ENCODE measurements at regions not wholly inside any gene's neighbourhood (a gene's known extent, or its start where the extent isn't known, plus 50 kb on each side); places are given as distances from the start of the nearest gene placed in this dataset.

DNA sequence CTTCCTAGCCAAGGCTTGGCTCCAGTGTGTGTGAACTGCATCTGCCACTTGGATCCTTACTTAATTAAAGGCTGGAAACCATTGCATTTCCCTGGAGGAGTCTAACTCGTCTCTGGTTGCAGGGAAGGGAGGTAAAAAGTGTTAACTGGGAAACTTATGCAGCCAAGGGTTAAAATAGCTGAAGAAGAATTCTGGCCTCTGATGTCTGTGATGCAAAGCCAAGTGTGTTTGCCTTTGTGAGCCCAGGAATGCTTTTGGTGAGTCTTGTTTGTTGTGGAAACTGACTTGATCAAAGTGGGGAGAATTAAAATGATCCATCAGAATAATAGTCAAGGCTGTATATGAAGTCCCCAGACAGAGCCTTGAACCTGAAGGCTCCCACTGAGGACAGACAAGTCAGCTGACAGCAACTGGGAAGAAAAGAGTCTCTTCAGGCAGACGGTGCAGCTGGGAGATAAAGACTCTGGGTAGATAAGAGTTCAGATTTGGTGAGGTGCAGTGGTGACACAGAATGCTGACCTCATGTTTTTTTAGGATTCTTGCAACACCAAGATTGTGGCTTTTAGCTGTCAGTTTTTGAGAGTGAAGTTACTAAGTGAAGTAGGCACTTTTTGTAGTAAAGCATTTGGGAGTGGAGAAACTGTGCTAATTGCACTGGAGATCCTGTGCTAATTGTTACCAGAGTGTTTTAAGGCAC lies 59.5 kb upstream of the WLS start:
- TF ChIP-seq EGR1 (IDR thresholded peaks at IDR 0.05) (no peak), YY1 (IDR thresholded peaks at IDR 0.05; ENCODE audit: low read depth) (no peak), FOXM1 (IDR thresholded peaks at IDR 0.05; ENCODE audit: borderline replicate concordance, low read depth) (no peak), CREB1 (IDR thresholded peaks at IDR 0.05; ENCODE audit: low read depth) (no peak), CEBPB (IDR thresholded peaks at IDR 0.05) (no peak), EP300 (IDR thresholded peaks at IDR 0.05; ENCODE audit: borderline replicate concordance) (no peak), NFIC (IDR thresholded peaks at IDR 0.05) (no peak), ZBTB7A (IDR thresholded peaks at IDR 0.05; ENCODE audit: low read depth) (no peak), RAD21 (IDR thresholded peaks at IDR 0.05; ENCODE audit: low read depth) (no peak), TAF1 (IDR thresholded peaks at IDR 0.05; ENCODE audit: low read depth) (no peak), TEAD4 (IDR thresholded peaks at IDR 0.05) (no peak)
- TF ChIP-seq, protein P1, sequence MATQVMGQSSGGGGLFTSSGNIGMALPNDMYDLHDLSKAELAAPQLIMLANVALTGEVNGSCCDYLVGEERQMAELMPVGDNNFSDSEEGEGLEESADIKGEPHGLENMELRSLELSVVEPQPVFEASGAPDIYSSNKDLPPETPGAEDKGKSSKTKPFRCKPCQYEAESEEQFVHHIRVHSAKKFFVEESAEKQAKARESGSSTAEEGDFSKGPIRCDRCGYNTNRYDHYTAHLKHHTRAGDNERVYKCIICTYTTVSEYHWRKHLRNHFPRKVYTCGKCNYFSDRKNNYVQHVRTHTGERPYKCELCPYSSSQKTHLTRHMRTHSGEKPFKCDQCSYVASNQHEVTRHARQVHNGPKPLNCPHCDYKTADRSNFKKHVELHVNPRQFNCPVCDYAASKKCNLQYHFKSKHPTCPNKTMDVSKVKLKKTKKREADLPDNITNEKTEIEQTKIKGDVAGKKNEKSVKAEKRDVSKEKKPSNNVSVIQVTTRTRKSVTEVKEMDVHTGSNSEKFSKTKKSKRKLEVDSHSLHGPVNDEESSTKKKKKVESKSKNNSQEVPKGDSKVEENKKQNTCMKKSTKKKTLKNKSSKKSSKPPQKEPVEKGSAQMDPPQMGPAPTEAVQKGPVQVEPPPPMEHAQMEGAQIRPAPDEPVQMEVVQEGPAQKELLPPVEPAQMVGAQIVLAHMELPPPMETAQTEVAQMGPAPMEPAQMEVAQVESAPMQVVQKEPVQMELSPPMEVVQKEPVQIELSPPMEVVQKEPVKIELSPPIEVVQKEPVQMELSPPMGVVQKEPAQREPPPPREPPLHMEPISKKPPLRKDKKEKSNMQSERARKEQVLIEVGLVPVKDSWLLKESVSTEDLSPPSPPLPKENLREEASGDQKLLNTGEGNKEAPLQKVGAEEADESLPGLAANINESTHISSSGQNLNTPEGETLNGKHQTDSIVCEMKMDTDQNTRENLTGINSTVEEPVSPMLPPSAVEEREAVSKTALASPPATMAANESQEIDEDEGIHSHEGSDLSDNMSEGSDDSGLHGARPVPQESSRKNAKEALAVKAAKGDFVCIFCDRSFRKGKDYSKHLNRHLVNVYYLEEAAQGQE (IDR thresholded peaks at IDR 0.05; ENCODE audit: low read depth): no peak
- TF ChIP-seq, protein P2, sequence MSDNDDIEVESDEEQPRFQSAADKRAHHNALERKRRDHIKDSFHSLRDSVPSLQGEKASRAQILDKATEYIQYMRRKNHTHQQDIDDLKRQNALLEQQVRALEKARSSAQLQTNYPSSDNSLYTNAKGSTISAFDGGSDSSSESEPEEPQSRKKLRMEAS (IDR thresholded peaks at IDR 0.05): no peak
- TF ChIP-seq, protein P3, sequence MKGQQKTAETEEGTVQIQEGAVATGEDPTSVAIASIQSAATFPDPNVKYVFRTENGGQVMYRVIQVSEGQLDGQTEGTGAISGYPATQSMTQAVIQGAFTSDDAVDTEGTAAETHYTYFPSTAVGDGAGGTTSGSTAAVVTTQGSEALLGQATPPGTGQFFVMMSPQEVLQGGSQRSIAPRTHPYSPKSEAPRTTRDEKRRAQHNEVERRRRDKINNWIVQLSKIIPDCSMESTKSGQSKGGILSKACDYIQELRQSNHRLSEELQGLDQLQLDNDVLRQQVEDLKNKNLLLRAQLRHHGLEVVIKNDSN (IDR thresholded peaks at IDR 0.05): no peak

Data from Ishikawa (cell line).